SU-DHL-6 (cell line): ENCODE measurements at regions not wholly inside any gene's neighbourhood (a gene's known extent, or its start where the extent isn't known, plus 50 kb on each side); places are given as distances from the start of the nearest gene placed in this dataset.

Experiments
- EZH2phosphoT487 ChIP-seq: fragments of 200-600 bp; sonication (generic), shearing (Covaris generic); conservative IDR thresholded peaks from 2 replicates; pipeline ENCODE4 v1.6.1; 2018; ENCODE audit warnings: mild to moderate bottlenecking, antibody characterized with exemption, low read length, moderate library complexity, mixed read lengths
- TF ChIP-seq, protein P1 (sequence below): fragments of 200-600 bp; sonication (generic); IDR thresholded peaks from one replicate; pipeline ENCODE4 v1.5.1; 2017; ENCODE audit warnings: antibody characterized with exemption, mild to moderate bottlenecking, low read length, moderate library complexity; ENCODE audit not compliant: insufficient read depth, poor library complexity, severe bottlenecking

DNA sequence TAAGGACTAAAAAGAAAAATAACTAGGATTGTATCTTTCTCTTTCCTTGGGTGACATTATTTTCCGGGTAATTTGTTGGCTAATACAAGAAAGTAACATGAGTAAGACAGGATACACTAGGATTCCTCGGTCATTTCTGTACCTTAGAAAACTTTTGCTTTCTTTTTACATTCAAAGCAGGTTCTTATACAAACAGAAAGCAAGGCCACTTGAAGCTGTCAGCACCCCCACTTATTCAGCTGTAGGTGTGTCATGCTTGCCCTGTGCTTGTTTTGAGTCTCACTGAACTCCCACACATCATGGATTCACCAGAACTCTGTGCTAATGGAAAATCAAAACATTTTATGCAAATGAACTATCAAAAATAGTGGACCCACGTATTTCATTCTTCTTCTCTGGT lies 266.8 kb upstream of the CLEC14A start:
- TF ChIP-seq, protein P1, sequence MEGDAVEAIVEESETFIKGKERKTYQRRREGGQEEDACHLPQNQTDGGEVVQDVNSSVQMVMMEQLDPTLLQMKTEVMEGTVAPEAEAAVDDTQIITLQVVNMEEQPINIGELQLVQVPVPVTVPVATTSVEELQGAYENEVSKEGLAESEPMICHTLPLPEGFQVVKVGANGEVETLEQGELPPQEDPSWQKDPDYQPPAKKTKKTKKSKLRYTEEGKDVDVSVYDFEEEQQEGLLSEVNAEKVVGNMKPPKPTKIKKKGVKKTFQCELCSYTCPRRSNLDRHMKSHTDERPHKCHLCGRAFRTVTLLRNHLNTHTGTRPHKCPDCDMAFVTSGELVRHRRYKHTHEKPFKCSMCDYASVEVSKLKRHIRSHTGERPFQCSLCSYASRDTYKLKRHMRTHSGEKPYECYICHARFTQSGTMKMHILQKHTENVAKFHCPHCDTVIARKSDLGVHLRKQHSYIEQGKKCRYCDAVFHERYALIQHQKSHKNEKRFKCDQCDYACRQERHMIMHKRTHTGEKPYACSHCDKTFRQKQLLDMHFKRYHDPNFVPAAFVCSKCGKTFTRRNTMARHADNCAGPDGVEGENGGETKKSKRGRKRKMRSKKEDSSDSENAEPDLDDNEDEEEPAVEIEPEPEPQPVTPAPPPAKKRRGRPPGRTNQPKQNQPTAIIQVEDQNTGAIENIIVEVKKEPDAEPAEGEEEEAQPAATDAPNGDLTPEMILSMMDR = no peak
- TF ChIP-seq EZH2phosphoT487 = no peak
